ENCODE measurements at regions not wholly inside any gene's neighbourhood (a gene's known extent, or its start where the extent isn't known, plus 50 kb on each side); places are given as distances from the start of the nearest gene placed in this dataset.

GRCh38 chr18:45349019-45349418, 266.3 kb upstream of the SLC14A2 start:
- no peak overlapping the region for H3K27ac ChIP-seq (ENCODE audit: low read depth in 2 of 2, low read length in 2 of 2)

GRCh38 chr18:45349467-45349866, 265.8 kb upstream of the SLC14A2 start:
- Histone ChIP-seq H3K4me1 (ENCODE audit: control insufficient read depth in 2 of 2, insufficient read depth in 2 of 2, low read length in 2 of 2) (no peaks in the 10 kb centered on the region), H3K9ac (ENCODE audit: low read depth in 1 of 2, low read length in 2 of 2) (no peak overlapping the region), H3K27ac (ENCODE audit: low read depth in 2 of 2, low read length in 2 of 2) (no peak overlapping the region), H3K4me3 (ENCODE audit: low read length in 2 of 2) (no peak overlapping the region), H3K36me3 (ENCODE audit: control insufficient read depth in 2 of 2, insufficient read depth in 2 of 2, low read length in 2 of 2) (no peaks in the 10 kb centered on the region), H3K27me3 (ENCODE audit: control insufficient read depth in 2 of 2, insufficient read depth in 2 of 2, low read length in 2 of 2) (no peaks in the 10 kb centered on the region), H3K9me3 (ENCODE audit: control insufficient read depth in 2 of 2, low read length in 2 of 2) (no peaks in the 10 kb centered on the region)

More at GRCh38 chr18:45349019-45349418, 266.3 kb upstream of the SLC14A2 start:
- no peaks in the 10 kb centered on the region for H3K9me3 ChIP-seq (ENCODE audit: control insufficient read depth in 2 of 2, low read length in 2 of 2)
- H3K4me1 ChIP-seq (ENCODE audit: control insufficient read depth in 2 of 2, insufficient read depth in 2 of 2, low read length in 2 of 2), result no peaks in the 10 kb centered on the region
- no peak overlapping the region for H3K4me3 ChIP-seq (ENCODE audit: low read length in 2 of 2)
- no peaks in the 10 kb centered on the region for H3K27me3 ChIP-seq (ENCODE audit: control insufficient read depth in 2 of 2, insufficient read depth in 2 of 2, low read length in 2 of 2)
- no peaks in the 10 kb centered on the region for H3K36me3 ChIP-seq (ENCODE audit: control insufficient read depth in 2 of 2, insufficient read depth in 2 of 2, low read length in 2 of 2)
- no peak overlapping the region for H3K9ac ChIP-seq (ENCODE audit: low read depth in 1 of 2, low read length in 2 of 2)

DNA sequence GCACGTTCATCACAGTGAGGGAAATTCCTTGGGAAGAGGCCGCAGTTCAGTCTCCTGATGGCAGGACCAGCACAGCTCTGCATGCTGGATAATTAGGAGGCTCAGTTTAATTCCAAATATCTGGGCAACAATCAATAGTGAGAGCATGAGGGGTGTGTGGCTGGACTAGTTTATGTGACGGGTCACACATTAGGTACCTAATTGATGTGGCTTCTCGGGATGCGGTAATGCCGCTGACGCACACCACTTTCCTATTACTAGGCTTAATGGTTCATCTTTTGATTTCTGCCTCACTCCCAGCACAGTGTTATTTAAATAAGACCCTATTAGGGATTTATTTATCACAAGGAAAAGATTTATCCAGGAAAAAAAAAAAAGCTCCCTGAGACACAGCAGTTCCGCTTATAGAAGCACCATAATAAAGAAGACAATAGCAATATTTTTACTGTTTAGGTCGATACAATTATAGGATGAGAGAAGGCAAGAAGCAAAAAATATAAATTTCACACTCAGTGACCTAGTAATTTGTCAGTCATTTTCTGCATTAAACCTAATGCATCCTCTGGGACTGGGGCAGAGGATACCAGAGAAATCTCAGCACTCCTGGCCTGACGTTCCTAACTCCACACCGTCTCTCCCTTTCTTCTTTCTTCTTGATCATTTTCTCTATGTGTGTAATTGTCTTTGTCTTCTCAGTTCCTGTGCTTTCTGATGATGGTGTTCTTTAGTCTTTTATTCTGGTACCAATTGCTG, 264.7 kb upstream of the SLC14A2 start:
- Histone ChIP-seq H3K27me3 (ENCODE audit: control insufficient read depth in 2 of 2, insufficient read depth in 2 of 2, low read length in 2 of 2) (no peaks in the 10 kb centered on the region), H3K9ac (ENCODE audit: low read depth in 1 of 2, low read length in 2 of 2) (no peak overlapping the region), H3K9me3 (ENCODE audit: control insufficient read depth in 2 of 2, low read length in 2 of 2) (no peaks in the 10 kb centered on the region), H3K4me3 (ENCODE audit: low read length in 2 of 2) (no peak overlapping the region), H3K27ac (ENCODE audit: low read depth in 2 of 2, low read length in 2 of 2) (no peak overlapping the region), H3K4me1 (ENCODE audit: control insufficient read depth in 2 of 2, insufficient read depth in 2 of 2, low read length in 2 of 2) (no peaks in the 10 kb centered on the region), H3K36me3 (ENCODE audit: control insufficient read depth in 2 of 2, insufficient read depth in 2 of 2, low read length in 2 of 2) (no peaks in the 10 kb centered on the region)

DNA sequence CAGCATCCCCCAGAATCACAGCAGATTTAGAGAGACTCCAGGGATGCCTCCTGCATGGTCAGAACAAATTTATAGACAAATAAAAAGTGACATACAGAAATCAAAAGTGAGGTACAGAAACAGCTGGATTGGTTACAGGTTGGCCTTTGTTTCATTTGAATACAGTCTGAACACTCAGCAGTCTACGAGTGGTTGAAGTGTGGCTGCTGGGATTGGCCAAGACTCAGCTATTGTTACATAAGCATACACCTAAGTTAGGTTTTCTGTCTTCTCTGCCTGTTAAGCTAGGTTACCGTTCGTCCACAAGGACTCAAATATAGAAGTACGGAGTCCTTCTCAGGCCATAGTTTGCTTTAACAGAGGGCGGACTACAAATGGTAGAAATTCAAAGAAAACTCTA, 262.4 kb upstream of the SLC14A2 start:
- no peaks in the 10 kb centered on the region for H3K9me3 ChIP-seq (ENCODE audit: control insufficient read depth in 2 of 2, low read length in 2 of 2)
- H3K36me3 ChIP-seq (ENCODE audit: control insufficient read depth in 2 of 2, insufficient read depth in 2 of 2, low read length in 2 of 2), result no peaks in the 10 kb centered on the region
- H3K4me3 ChIP-seq (ENCODE audit: low read length in 2 of 2), result no peak overlapping the region
- H3K27me3 ChIP-seq (ENCODE audit: control insufficient read depth in 2 of 2, insufficient read depth in 2 of 2, low read length in 2 of 2), result no peaks in the 10 kb centered on the region
- H3K27ac ChIP-seq (ENCODE audit: low read depth in 2 of 2, low read length in 2 of 2), result no peak overlapping the region
- no peaks in the 10 kb centered on the region for H3K4me1 ChIP-seq (ENCODE audit: control insufficient read depth in 2 of 2, insufficient read depth in 2 of 2, low read length in 2 of 2)
- no peak overlapping the region for H3K9ac ChIP-seq (ENCODE audit: low read depth in 1 of 2, low read length in 2 of 2)

DNA sequence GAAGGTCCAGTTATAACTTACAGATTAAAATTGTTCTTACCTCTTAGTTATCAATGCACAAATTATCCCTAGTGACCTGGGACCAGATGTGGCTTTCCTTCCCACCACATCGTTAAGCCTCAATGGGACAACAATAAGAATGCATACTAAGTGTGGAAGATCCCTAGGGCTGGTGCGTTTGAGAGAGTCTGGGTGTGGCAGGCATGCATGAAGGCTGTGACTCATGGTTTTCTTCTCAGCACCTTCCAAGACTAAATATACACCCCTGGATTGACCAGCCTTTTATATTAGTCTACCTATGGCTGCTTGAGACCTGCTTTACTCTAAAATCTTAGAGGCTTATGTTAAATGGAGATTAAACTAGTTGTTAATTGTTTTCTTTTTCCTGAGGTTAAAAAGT, 261.7 kb upstream of the SLC14A2 start:
- Histone ChIP-seq H3K27ac (ENCODE audit: low read depth in 2 of 2, low read length in 2 of 2) (no peak overlapping the region), H3K4me3 (ENCODE audit: low read length in 2 of 2) (no peak overlapping the region), H3K36me3 (ENCODE audit: control insufficient read depth in 2 of 2, insufficient read depth in 2 of 2, low read length in 2 of 2) (no peaks in the 10 kb centered on the region), H3K4me1 (ENCODE audit: control insufficient read depth in 2 of 2, insufficient read depth in 2 of 2, low read length in 2 of 2) (no peaks in the 10 kb centered on the region), H3K9ac (ENCODE audit: low read depth in 1 of 2, low read length in 2 of 2) (no peak overlapping the region), H3K9me3 (ENCODE audit: control insufficient read depth in 2 of 2, low read length in 2 of 2) (no peaks in the 10 kb centered on the region), H3K27me3 (ENCODE audit: control insufficient read depth in 2 of 2, insufficient read depth in 2 of 2, low read length in 2 of 2) (no peaks in the 10 kb centered on the region)

DNA sequence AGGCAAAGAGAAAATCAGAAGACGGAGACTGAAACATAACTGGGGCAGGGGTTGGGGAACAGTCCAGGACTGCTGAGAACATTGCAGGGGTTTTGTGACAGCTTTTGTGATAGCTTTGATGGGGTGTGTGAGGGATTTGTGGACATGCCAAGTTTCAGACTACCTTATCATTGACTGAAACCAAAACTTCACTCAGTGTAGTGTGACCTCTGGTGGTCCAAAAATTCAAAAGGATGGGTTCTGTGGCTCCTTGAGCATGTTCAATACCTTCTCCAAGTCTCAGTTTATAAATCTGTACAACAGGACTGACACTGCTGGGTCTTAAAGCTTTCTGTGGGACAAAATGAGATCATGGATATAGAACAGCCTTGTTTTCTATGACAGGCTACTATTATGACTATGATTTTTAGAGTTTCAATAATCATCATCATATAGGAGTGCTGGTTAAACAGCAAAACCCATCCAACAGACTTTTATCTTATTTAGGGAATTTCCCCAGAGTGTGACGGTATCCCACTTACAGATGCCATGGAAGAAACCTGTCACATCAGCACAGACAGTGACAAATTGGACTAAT, 259.2 kb upstream of the SLC14A2 start:
- Histone ChIP-seq H3K4me3 (ENCODE audit: low read length in 2 of 2) (no peak overlapping the region), H3K4me1 (ENCODE audit: control insufficient read depth in 2 of 2, insufficient read depth in 2 of 2, low read length in 2 of 2) (peaks cover 0 to 5% of the 10 kb centered on the region in 2 donors), H3K27me3 (ENCODE audit: control insufficient read depth in 2 of 2, insufficient read depth in 2 of 2, low read length in 2 of 2) (no peaks in the 10 kb centered on the region), H3K27ac (ENCODE audit: low read depth in 2 of 2, low read length in 2 of 2) (no peak overlapping the region), H3K9ac (ENCODE audit: low read depth in 1 of 2, low read length in 2 of 2) (no peak overlapping the region), H3K9me3 (ENCODE audit: control insufficient read depth in 2 of 2, low read length in 2 of 2) (no peaks in the 10 kb centered on the region), H3K36me3 (ENCODE audit: control insufficient read depth in 2 of 2, insufficient read depth in 2 of 2, low read length in 2 of 2) (no peaks in the 10 kb centered on the region)

GRCh38 chr18:45357686-45358470, 257.4 kb upstream of the SLC14A2 start:
- Histone ChIP-seq H3K36me3 (ENCODE audit: control insufficient read depth in 2 of 2, insufficient read depth in 2 of 2, low read length in 2 of 2) (no peaks in the 10 kb centered on the region), H3K4me1 (ENCODE audit: control insufficient read depth in 2 of 2, insufficient read depth in 2 of 2, low read length in 2 of 2) (peaks cover 0 to 5% of the 10 kb centered on the region in 2 donors), H3K27me3 (ENCODE audit: control insufficient read depth in 2 of 2, insufficient read depth in 2 of 2, low read length in 2 of 2) (no peaks in the 10 kb centered on the region), H3K4me3 (ENCODE audit: low read length in 2 of 2) (no peak overlapping the region), H3K9ac (ENCODE audit: low read depth in 1 of 2, low read length in 2 of 2) (no peak overlapping the region), H3K27ac (ENCODE audit: low read depth in 2 of 2, low read length in 2 of 2) (no peak overlapping the region), H3K9me3 (ENCODE audit: control insufficient read depth in 2 of 2, low read length in 2 of 2) (no peaks in the 10 kb centered on the region)

DNA sequence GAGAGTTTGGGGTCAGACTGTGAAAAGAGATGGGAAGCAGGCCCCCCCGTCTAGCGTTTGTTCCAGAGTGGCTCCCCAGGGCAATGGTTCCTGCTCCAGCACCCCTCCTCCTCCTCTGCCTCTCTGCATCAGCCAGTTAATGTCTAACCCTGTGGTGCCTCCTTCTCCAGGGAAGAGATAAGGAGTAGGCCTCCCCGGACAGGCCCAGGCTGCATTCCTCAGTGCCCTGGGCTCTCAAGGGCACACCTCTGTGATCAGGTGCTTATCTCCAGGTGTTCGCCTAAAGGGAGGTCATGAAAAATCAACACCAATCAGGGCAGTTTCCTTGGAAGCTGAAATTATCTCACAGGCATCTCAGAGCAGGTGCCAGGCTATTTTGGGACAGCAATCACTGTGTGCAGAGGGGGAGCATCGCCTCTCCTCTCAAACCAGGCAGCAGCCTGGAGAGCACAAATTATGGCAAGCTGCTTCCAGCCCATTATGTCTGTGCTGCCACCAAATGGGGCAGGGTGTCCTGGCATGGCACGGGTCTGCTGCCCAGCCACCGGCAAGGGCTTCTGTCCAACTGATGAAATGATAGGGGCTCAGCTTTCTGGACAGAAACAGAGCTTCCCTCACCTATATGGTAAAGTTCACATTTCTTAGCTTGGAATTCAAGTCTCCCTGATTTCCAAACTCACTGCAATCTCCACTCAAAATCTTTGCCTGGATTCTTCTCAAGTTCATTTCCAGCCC, 255.8 kb upstream of the SLC14A2 start:
- Histone ChIP-seq H3K27ac (ENCODE audit: low read depth in 2 of 2, low read length in 2 of 2) (no peak overlapping the region), H3K36me3 (ENCODE audit: control insufficient read depth in 2 of 2, insufficient read depth in 2 of 2, low read length in 2 of 2) (no peaks in the 10 kb centered on the region), H3K9ac (ENCODE audit: low read depth in 1 of 2, low read length in 2 of 2) (no peak overlapping the region), H3K9me3 (ENCODE audit: control insufficient read depth in 2 of 2, low read length in 2 of 2) (no peaks in the 10 kb centered on the region), H3K27me3 (ENCODE audit: control insufficient read depth in 2 of 2, insufficient read depth in 2 of 2, low read length in 2 of 2) (no peaks in the 10 kb centered on the region), H3K4me1 (ENCODE audit: control insufficient read depth in 2 of 2, insufficient read depth in 2 of 2, low read length in 2 of 2) (peaks cover 0 to 5% of the 10 kb centered on the region in 2 donors), H3K4me3 (ENCODE audit: low read length in 2 of 2) (no peak overlapping the region)

DNA sequence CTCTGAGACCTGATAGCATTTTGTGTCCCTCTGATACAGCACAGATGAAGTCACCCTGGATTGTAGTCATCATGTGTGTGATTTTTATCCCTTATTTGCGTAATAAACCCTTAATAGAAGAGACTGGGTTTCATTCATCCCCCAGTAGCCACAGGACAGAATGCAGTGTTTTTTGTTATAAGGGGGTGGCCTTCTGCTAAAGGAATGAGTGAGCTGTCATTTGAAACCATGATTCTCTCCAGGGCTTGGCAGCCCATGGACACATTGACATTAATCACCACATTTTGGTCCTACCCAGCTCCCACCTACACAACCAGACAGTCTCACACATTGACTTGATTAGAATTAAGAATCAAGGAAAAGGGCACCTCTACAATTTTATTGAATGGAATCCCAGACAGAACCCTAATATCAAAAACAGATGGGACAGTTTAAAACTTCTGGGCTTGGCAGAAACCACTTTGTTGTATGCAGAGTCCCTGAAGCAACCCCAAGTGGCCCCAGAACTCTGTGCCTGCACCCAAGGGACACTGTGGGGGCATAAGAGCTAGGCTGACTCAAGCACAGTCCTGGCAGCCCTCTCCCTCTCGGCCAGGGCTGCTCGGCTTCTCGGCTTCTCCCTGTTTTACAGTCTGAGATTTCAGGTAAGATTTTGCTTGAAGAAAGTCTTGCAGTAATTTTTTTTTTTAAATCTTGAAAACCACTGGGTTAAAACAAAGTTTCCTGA, 254.0 kb upstream of the SLC14A2 start:
- Histone ChIP-seq H3K27me3 (ENCODE audit: control insufficient read depth in 2 of 2, insufficient read depth in 2 of 2, low read length in 2 of 2) (no peaks in the 10 kb centered on the region), H3K4me1 (ENCODE audit: control insufficient read depth in 2 of 2, insufficient read depth in 2 of 2, low read length in 2 of 2) (peaks cover 0 to 5% of the 10 kb centered on the region in 2 donors), H3K9me3 (ENCODE audit: control insufficient read depth in 2 of 2, low read length in 2 of 2) (no peaks in the 10 kb centered on the region), H3K4me3 (ENCODE audit: low read length in 2 of 2) (no peak overlapping the region), H3K9ac (ENCODE audit: low read depth in 1 of 2, low read length in 2 of 2) (no peak overlapping the region), H3K27ac (ENCODE audit: low read depth in 2 of 2, low read length in 2 of 2) (no peak overlapping the region), H3K36me3 (ENCODE audit: control insufficient read depth in 2 of 2, insufficient read depth in 2 of 2, low read length in 2 of 2) (no peaks in the 10 kb centered on the region)

Data from mucosa of rectum (tissue), 2 donors.